Spleen (tissue), 7 donors: ENCODE measurements at regions not wholly inside any gene's neighbourhood (a gene's known extent, or its start where the extent isn't known, plus 50 kb on each side); places are given as distances from the start of the nearest gene placed in this dataset.

Source experiments
- POLR2A ChIP-seq, 3 donors: fragments of 450-650 bp; IDR thresholded peaks; one replicate each; pipeline ENCODE4 v1.5.1; 2017; ENCODE audit warnings: antibody characterized with exemption in 3 of 3, mild to moderate bottlenecking in 1 of 3
- TF ChIP-seq, protein P1 (sequence below), 11 experiments: fragments of 200-600 bp in 7 of 11; fragments of 450-650 bp in 4 of 11; sonication (generic) in 4 of 11; IDR thresholded peaks in 8 of 11; conservative IDR thresholded peaks in 3 of 11; 1 replicate in 7 of 11; 2 replicates in 4 of 11; pipeline versions ENCODE4 v1.4.0 to v1.8.0; 2016 to 2021; ENCODE audit warnings: antibody characterized with exemption in 11 of 11, inconsistent platforms in 4 of 11, mild to moderate bottlenecking in 1 of 11
- donor health status: DM: no; HTN: no; CAD: no; lungs with moderate emphysema.
- donor health status: DM: no; HTN: no; CAD: no.
- donor health status: DM: no; HTN: no; CAD: no.

DNA sequence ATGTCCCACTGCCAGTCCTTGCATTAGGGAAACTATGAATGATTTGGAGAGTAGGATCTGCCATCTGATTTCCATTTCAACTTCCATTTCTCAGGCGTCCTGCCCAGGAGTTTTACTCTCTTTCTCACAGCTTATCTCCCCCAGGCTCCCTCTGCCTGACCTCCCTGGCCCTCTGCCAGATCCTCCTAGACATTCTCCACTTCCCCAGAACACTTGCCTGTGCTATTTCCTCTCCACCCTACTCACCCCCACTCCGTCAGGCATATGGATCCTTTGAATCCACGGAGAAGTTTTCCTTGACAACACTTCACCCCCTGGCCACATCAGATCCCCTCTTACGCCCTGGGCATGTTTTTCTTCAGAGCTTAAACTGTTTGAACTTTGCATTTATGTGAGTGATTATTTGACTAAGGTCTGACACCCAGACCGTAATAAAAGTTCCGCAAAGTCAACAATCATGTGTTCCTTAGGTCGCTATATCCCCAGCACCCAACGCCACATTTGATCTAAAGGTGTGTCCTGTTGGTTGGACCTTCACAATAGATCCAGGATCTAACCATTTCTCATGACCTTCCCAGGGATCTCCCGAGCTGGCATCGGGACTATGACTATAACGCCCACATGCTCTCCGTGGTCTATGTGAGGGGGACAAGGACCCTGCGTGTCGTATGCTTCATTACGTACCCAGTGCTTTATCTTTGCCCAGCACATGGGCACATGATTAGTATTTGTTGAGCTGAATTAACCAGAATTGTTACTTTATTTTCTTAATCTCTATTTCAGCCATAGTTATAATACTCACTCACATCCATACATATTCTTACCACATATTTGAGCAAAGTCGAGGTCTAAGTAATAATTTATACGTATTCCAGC, 255.8 kb upstream of the FOXN3 start:
- TF ChIP-seq, protein P1, sequence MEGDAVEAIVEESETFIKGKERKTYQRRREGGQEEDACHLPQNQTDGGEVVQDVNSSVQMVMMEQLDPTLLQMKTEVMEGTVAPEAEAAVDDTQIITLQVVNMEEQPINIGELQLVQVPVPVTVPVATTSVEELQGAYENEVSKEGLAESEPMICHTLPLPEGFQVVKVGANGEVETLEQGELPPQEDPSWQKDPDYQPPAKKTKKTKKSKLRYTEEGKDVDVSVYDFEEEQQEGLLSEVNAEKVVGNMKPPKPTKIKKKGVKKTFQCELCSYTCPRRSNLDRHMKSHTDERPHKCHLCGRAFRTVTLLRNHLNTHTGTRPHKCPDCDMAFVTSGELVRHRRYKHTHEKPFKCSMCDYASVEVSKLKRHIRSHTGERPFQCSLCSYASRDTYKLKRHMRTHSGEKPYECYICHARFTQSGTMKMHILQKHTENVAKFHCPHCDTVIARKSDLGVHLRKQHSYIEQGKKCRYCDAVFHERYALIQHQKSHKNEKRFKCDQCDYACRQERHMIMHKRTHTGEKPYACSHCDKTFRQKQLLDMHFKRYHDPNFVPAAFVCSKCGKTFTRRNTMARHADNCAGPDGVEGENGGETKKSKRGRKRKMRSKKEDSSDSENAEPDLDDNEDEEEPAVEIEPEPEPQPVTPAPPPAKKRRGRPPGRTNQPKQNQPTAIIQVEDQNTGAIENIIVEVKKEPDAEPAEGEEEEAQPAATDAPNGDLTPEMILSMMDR (IDR thresholded peaks at IDR 0.05 in 8 of 11, conservative IDR thresholded peaks at IDR 0.05 in 3 of 11) = no peak
- no peak for TF ChIP-seq POLR2A (IDR thresholded peaks at IDR 0.05)
